ENCODE measurements at regions not wholly inside any gene's neighbourhood (a gene's known extent, or its start where the extent isn't known, plus 50 kb on each side); places are given as distances from the start of the nearest gene placed in this dataset.
"Not testable (repeated sequence)": the region's sequence is repeated elsewhere in the genome, so short reads cannot be mapped to it uniquely, and the experiment has no call there.

DNA sequence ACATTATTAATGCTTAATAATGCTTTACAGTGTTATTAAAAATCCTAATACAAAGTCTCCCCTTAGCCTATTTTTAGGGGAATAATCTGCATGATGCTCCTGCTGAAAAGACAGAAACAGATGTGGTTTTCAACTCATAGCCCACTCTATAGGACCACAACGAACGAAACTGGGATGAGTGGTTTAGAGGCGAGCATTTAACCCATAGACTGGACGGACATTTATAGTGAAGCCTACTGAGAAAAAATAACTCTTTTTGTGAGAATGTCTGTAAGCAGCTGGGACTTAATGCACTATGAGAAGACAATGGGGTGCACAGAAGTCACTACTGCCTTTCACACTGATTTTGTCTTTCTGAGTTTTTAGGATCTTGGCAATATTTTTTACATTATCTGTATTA, 1599.6 kb upstream of the B3GALT2 start:
- TF ChIP-seq, protein P1, sequence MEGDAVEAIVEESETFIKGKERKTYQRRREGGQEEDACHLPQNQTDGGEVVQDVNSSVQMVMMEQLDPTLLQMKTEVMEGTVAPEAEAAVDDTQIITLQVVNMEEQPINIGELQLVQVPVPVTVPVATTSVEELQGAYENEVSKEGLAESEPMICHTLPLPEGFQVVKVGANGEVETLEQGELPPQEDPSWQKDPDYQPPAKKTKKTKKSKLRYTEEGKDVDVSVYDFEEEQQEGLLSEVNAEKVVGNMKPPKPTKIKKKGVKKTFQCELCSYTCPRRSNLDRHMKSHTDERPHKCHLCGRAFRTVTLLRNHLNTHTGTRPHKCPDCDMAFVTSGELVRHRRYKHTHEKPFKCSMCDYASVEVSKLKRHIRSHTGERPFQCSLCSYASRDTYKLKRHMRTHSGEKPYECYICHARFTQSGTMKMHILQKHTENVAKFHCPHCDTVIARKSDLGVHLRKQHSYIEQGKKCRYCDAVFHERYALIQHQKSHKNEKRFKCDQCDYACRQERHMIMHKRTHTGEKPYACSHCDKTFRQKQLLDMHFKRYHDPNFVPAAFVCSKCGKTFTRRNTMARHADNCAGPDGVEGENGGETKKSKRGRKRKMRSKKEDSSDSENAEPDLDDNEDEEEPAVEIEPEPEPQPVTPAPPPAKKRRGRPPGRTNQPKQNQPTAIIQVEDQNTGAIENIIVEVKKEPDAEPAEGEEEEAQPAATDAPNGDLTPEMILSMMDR (IDR thresholded peaks at IDR 0.05): no peak
- no peaks in the 10 kb centered on the region for H3K36me3 ChIP-seq
- H3K4me3 ChIP-seq: no peak overlapping the region
- H3K27ac ChIP-seq: no peak overlapping the region
- ATAC-seq (no peak), DNase-seq (no peak)
- H3K27me3 ChIP-seq (ENCODE audit: low read depth): no peaks in the 10 kb centered on the region
- intact Hi-C loops (cut with DNase I): no loop called here
- H3K9me3 ChIP-seq: no peaks in the 10 kb centered on the region
- H3K4me1 ChIP-seq: no peaks in the 10 kb centered on the region

- Histone ChIP-seq H3K27ac (no peak overlapping the region), H3K4me3 (no peak overlapping the region), H3K4me1 (no peaks in the 10 kb centered on the region), H3K9me3 (no peaks in the 10 kb centered on the region), H3K36me3 (no peaks in the 10 kb centered on the region), H3K27me3 (ENCODE audit: low read depth) (no peaks in the 10 kb centered on the region)
- ATAC-seq (no peak), DNase-seq (no peak)
- TF ChIP-seq, protein P1 (IDR thresholded peaks at IDR 0.05): no peak
- intact Hi-C loops (cut with DNase I): no loop called here
Observed at GRCh38 chr1:194776657-194777056, 1590.2 kb upstream of the B3GALT2 start.

DNA sequence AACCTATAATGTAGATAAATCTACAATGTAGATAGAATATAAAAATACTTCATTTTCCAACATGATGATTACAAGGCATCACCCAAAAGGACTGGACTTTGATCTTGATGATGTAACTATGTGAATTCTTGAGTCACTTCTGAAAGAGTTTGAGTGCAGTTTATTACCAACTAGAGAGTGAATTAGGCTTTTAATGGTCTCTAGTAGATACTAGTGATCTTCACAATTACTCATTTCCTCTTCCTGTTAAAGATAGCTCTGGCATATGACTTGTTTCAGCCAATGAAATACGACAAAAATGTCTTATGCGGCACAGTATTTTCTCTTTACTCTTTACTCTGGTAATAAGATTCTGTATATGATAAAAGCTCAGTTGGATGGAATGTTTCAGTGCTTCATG, 1588.1 kb upstream of the B3GALT2 start:
- intact Hi-C loops (cut with DNase I): no loop called here
- Histone ChIP-seq H3K4me3 (no peak overlapping the region), H3K27ac (no peak overlapping the region), H3K36me3 (no peaks in the 10 kb centered on the region), H3K27me3 (ENCODE audit: low read depth) (no peaks in the 10 kb centered on the region), H3K4me1 (no peaks in the 10 kb centered on the region), H3K9me3 (no peaks in the 10 kb centered on the region)
- TF ChIP-seq, protein P1 (IDR thresholded peaks at IDR 0.05): no peak
- DNase-seq: no peak
- no peak for ATAC-seq

GRCh38 chr1:194755241-194755994, 1569.0 kb upstream of the B3GALT2 start:
- Histone ChIP-seq H3K4me1 (no peaks in the 10 kb centered on the region), H3K4me3 (no peak overlapping the region), H3K9me3 (peaks cover 7% of the 10 kb centered on the region), H3K36me3 (no peaks in the 10 kb centered on the region), H3K27ac (no peak overlapping the region), H3K27me3 (ENCODE audit: low read depth) (no peaks in the 10 kb centered on the region)
- ATAC-seq (no peak), DNase-seq (no peak)
- TF ChIP-seq, protein P1 (IDR thresholded peaks at IDR 0.05): no peak
- intact Hi-C loops (cut with DNase I): no loop called here

GRCh38 chr1:194738843-194739242, 1552.4 kb upstream of the B3GALT2 start:
- intact Hi-C loops (cut with DNase I); H3K36me3 ChIP-seq; DNase-seq; H3K27me3 ChIP-seq (ENCODE audit: low read depth); H3K9me3 ChIP-seq; H3K27ac ChIP-seq; H3K4me3 ChIP-seq; H3K4me1 ChIP-seq; ATAC-seq: not testable (repeated sequence)

- Histone ChIP-seq H3K27me3 (ENCODE audit: low read depth) (no peaks in the 10 kb centered on the region), H3K4me3 (no peak overlapping the region), H3K4me1 (no peaks in the 10 kb centered on the region), H3K9me3 (no peaks in the 10 kb centered on the region), H3K36me3 (no peaks in the 10 kb centered on the region), H3K27ac (no peak overlapping the region)
- intact Hi-C loops (cut with DNase I): no loop called here
- ATAC-seq (no peak), DNase-seq (no peak)
- TF ChIP-seq, protein P1 (IDR thresholded peaks at IDR 0.05): no peak
Observed at GRCh38 chr1:194734970-194735369, 1548.6 kb upstream of the B3GALT2 start.
